ENCODE measurements at regions not wholly inside any gene's neighbourhood (a gene's known extent, or its start where the extent isn't known, plus 50 kb on each side); places are given as distances from the start of the nearest gene placed in this dataset.

GRCh38 chr6:120587381-120587780 is 746.9 kb downstream of the TBC1D32 start:
- DNase-seq (ENCODE audit: low read depth in 4 of 6, low spot score in 6 of 6): no peak
- no peaks in the 10 kb centered on the region for H3K36me3 ChIP-seq (ENCODE audit: control insufficient read depth, insufficient read depth, low read length)
- H3K27ac ChIP-seq (ENCODE audit: low read depth, low read length): no peak overlapping the region
- H3K4me1 ChIP-seq (ENCODE audit: control insufficient read depth, insufficient read depth, low read length): no peaks in the 10 kb centered on the region
- H3K9me3 ChIP-seq (ENCODE audit: control insufficient read depth, insufficient read depth, low read length): no peaks in the 10 kb centered on the region
- H3K4me3 ChIP-seq (ENCODE audit: low read depth, low read length): no peak overlapping the region
- H3K27me3 ChIP-seq (ENCODE audit: control insufficient read depth, insufficient read depth, low read length): no peaks in the 10 kb centered on the region
- WGBS (ENCODE audit: insufficient coverage): no CpG with 5 or more reads among the region's 1 CpG

- WGBS (ENCODE audit: insufficient coverage): 85% methylated on average over 9 of the region's 9 CpGs
- no peaks in the 10 kb centered on the region for H3K27me3 ChIP-seq (ENCODE audit: control insufficient read depth, insufficient read depth, low read length)
- no peak overlapping the region for H3K4me3 ChIP-seq (ENCODE audit: low read depth, low read length)
- DNase-seq (ENCODE audit: low read depth in 4 of 6, low spot score in 6 of 6): no peak
- no peaks in the 10 kb centered on the region for H3K36me3 ChIP-seq (ENCODE audit: control insufficient read depth, insufficient read depth, low read length)
- no peak overlapping the region for H3K27ac ChIP-seq (ENCODE audit: low read depth, low read length)
- H3K4me1 ChIP-seq (ENCODE audit: control insufficient read depth, insufficient read depth, low read length): no peaks in the 10 kb centered on the region
- no peaks in the 10 kb centered on the region for H3K9me3 ChIP-seq (ENCODE audit: control insufficient read depth, insufficient read depth, low read length)
Observed at GRCh38 chr6:120584111-120584760, 750.0 kb downstream of the TBC1D32 start.

- DNase-seq (ENCODE audit: low read depth in 4 of 6, low spot score in 6 of 6): no peak
- Histone ChIP-seq H3K27ac (ENCODE audit: low read depth, low read length) (no peak overlapping the region), H3K27me3 (ENCODE audit: control insufficient read depth, insufficient read depth, low read length) (no peaks in the 10 kb centered on the region), H3K4me1 (ENCODE audit: control insufficient read depth, insufficient read depth, low read length) (no peaks in the 10 kb centered on the region), H3K4me3 (ENCODE audit: low read depth, low read length) (no peak overlapping the region), H3K36me3 (ENCODE audit: control insufficient read depth, insufficient read depth, low read length) (no peaks in the 10 kb centered on the region), H3K9me3 (ENCODE audit: control insufficient read depth, insufficient read depth, low read length) (no peaks in the 10 kb centered on the region)
- 79% methylated on average over 3 of the region's 4 CpGs for WGBS (ENCODE audit: insufficient coverage)
Observed at GRCh38 chr6:120576061-120576460, 758.2 kb downstream of the TBC1D32 start.

GRCh38 chr6:120569714-120570113 is 764.6 kb downstream of the TBC1D32 start:
- Histone ChIP-seq H3K27me3 (ENCODE audit: control insufficient read depth, insufficient read depth, low read length) (no peaks in the 10 kb centered on the region), H3K4me3 (ENCODE audit: low read depth, low read length) (no peak overlapping the region), H3K4me1 (ENCODE audit: control insufficient read depth, insufficient read depth, low read length) (no peaks in the 10 kb centered on the region), H3K27ac (ENCODE audit: low read depth, low read length) (no peak overlapping the region), H3K9me3 (ENCODE audit: control insufficient read depth, insufficient read depth, low read length) (no peaks in the 10 kb centered on the region), H3K36me3 (ENCODE audit: control insufficient read depth, insufficient read depth, low read length) (no peaks in the 10 kb centered on the region)
- DNase-seq (ENCODE audit: low read depth in 4 of 6, low spot score in 6 of 6): no peak
- WGBS (ENCODE audit: insufficient coverage): no CpG with 5 or more reads among the region's 1 CpG

- Histone ChIP-seq H3K4me1 (ENCODE audit: control insufficient read depth, insufficient read depth, low read length) (no peaks in the 10 kb centered on the region), H3K36me3 (ENCODE audit: control insufficient read depth, insufficient read depth, low read length) (no peaks in the 10 kb centered on the region), H3K9me3 (ENCODE audit: control insufficient read depth, insufficient read depth, low read length) (no peaks in the 10 kb centered on the region), H3K27me3 (ENCODE audit: control insufficient read depth, insufficient read depth, low read length) (no peaks in the 10 kb centered on the region), H3K27ac (ENCODE audit: low read depth, low read length) (no peak overlapping the region), H3K4me3 (ENCODE audit: low read depth, low read length) (no peak overlapping the region)
- 100% methylated on average over 1 of the region's 3 CpGs for WGBS (ENCODE audit: insufficient coverage)
- no peak for DNase-seq (ENCODE audit: low read depth in 4 of 6, low spot score in 6 of 6)
Observed at GRCh38 chr6:120564779-120565178, 769.5 kb downstream of the TBC1D32 start.

- H3K4me3 ChIP-seq (ENCODE audit: low read depth, low read length): no peak overlapping the region
- no peaks in the 10 kb centered on the region for H3K36me3 ChIP-seq (ENCODE audit: control insufficient read depth, insufficient read depth, low read length)
- WGBS (ENCODE audit: insufficient coverage): no CpG with 5 or more reads among the region's 2 CpGs
- no peaks in the 10 kb centered on the region for H3K9me3 ChIP-seq (ENCODE audit: control insufficient read depth, insufficient read depth, low read length)
- H3K27me3 ChIP-seq (ENCODE audit: control insufficient read depth, insufficient read depth, low read length): no peaks in the 10 kb centered on the region
- H3K27ac ChIP-seq (ENCODE audit: low read depth, low read length): no peak overlapping the region
- H3K4me1 ChIP-seq (ENCODE audit: control insufficient read depth, insufficient read depth, low read length): no peaks in the 10 kb centered on the region
- peak in 1 of 6 donors; percentile 27 for DNase-seq (ENCODE audit: low read depth in 4 of 6, low spot score in 6 of 6)
Observed at GRCh38 chr6:120558294-120558693, 776.0 kb downstream of the TBC1D32 start.

GRCh38 chr6:120557554-120557953 is 776.7 kb downstream of the TBC1D32 start:
- peak in 1 of 6 donors; percentile 37 for DNase-seq (ENCODE audit: low read depth in 4 of 6, low spot score in 6 of 6)
- Histone ChIP-seq H3K4me3 (ENCODE audit: low read depth, low read length) (no peak overlapping the region), H3K4me1 (ENCODE audit: control insufficient read depth, insufficient read depth, low read length) (no peaks in the 10 kb centered on the region), H3K27ac (ENCODE audit: low read depth, low read length) (no peak overlapping the region), H3K9me3 (ENCODE audit: control insufficient read depth, insufficient read depth, low read length) (no peaks in the 10 kb centered on the region), H3K36me3 (ENCODE audit: control insufficient read depth, insufficient read depth, low read length) (no peaks in the 10 kb centered on the region), H3K27me3 (ENCODE audit: control insufficient read depth, insufficient read depth, low read length) (no peaks in the 10 kb centered on the region)
- WGBS (ENCODE audit: insufficient coverage): no CpG with 5 or more reads among the region's 3 CpGs

GRCh38 chr6:120556491-120556890 is 777.8 kb downstream of the TBC1D32 start:
- Histone ChIP-seq H3K27me3 (ENCODE audit: control insufficient read depth, insufficient read depth, low read length) (no peaks in the 10 kb centered on the region), H3K9me3 (ENCODE audit: control insufficient read depth, insufficient read depth, low read length) (no peaks in the 10 kb centered on the region), H3K36me3 (ENCODE audit: control insufficient read depth, insufficient read depth, low read length) (no peaks in the 10 kb centered on the region), H3K4me1 (ENCODE audit: control insufficient read depth, insufficient read depth, low read length) (no peaks in the 10 kb centered on the region), H3K27ac (ENCODE audit: low read depth, low read length) (no peak overlapping the region), H3K4me3 (ENCODE audit: low read depth, low read length) (no peak overlapping the region)
- WGBS (ENCODE audit: insufficient coverage): no CpG with 5 or more reads among the region's 1 CpG
- no peak for DNase-seq (ENCODE audit: low read depth in 4 of 6, low spot score in 6 of 6)

- Histone ChIP-seq H3K27me3 (ENCODE audit: control insufficient read depth, insufficient read depth, low read length) (no peaks in the 10 kb centered on the region), H3K9me3 (ENCODE audit: control insufficient read depth, insufficient read depth, low read length) (no peaks in the 10 kb centered on the region), H3K4me3 (ENCODE audit: low read depth, low read length) (no peak overlapping the region), H3K27ac (ENCODE audit: low read depth, low read length) (no peak overlapping the region), H3K4me1 (ENCODE audit: control insufficient read depth, insufficient read depth, low read length) (no peaks in the 10 kb centered on the region), H3K36me3 (ENCODE audit: control insufficient read depth, insufficient read depth, low read length) (no peaks in the 10 kb centered on the region)
- no CpG with 5 or more reads among the region's 4 CpGs for WGBS (ENCODE audit: insufficient coverage)
- DNase-seq (ENCODE audit: low read depth in 4 of 6, low spot score in 6 of 6): no peak
Observed at GRCh38 chr6:120553353-120553752, 780.9 kb downstream of the TBC1D32 start.

- no peak overlapping the region for H3K27ac ChIP-seq (ENCODE audit: low read depth, low read length)
- H3K27me3 ChIP-seq (ENCODE audit: control insufficient read depth, insufficient read depth, low read length): no peaks in the 10 kb centered on the region
- no peak overlapping the region for H3K4me3 ChIP-seq (ENCODE audit: low read depth, low read length)
- no peaks in the 10 kb centered on the region for H3K9me3 ChIP-seq (ENCODE audit: control insufficient read depth, insufficient read depth, low read length)
- no CpG with 5 or more reads among the region's 2 CpGs for WGBS (ENCODE audit: insufficient coverage)
- DNase-seq (ENCODE audit: low read depth in 4 of 6, low spot score in 6 of 6): no peak
- H3K36me3 ChIP-seq (ENCODE audit: control insufficient read depth, insufficient read depth, low read length): no peaks in the 10 kb centered on the region
- no peaks in the 10 kb centered on the region for H3K4me1 ChIP-seq (ENCODE audit: control insufficient read depth, insufficient read depth, low read length)
Observed at GRCh38 chr6:120545353-120545752, 788.9 kb downstream of the TBC1D32 start.
